GM23338 (cell line): ENCODE measurements at regions not wholly inside any gene's neighbourhood (a gene's known extent, or its start where the extent isn't known, plus 50 kb on each side); places are given as distances from the start of the nearest gene placed in this dataset.

Source experiments
- CREB1 ChIP-seq: fragments of 250-450 bp; sonication (Bioruptor Pico); IDR thresholded peaks from 2 replicates; pipeline ENCODE4 v1.5.0; 2020; ENCODE audit warnings: low read depth, mild to moderate bottlenecking, moderate library complexity
- ETS1 ChIP-seq: IDR thresholded peaks from 2 replicates; pipeline ENCODE4 v1.6.1; 2016; ENCODE audit warnings: antibody characterized with exemption
- EZH2 ChIP-seq: fragments of 200-600 bp; sonication (generic); IDR thresholded peaks from one replicate; pipeline ENCODE4 v1.8.0; 2017; ENCODE audit warnings: antibody characterized with exemption, mild to moderate bottlenecking, low read depth; ENCODE audit not compliant: unreplicated experiment
- EZH2phosphoT487 ChIP-seq: fragments of 200-600 bp; sonication (generic); IDR thresholded peaks from one replicate; pipeline ENCODE4 v1.8.1; 2018; ENCODE audit warnings: antibody characterized with exemption; ENCODE audit not compliant: unreplicated experiment
- JUNB ChIP-seq: IDR thresholded peaks from one replicate; pipeline ENCODE4 v1.6.1; 2016; ENCODE audit warnings: antibody characterized with exemption; ENCODE audit not compliant: unreplicated experiment
- POLR2AphosphoS5 ChIP-seq: IDR thresholded peaks from 2 replicates; pipeline ENCODE4 v1.6.1; 2016; ENCODE audit warnings: antibody characterized with exemption, low read depth
- REST ChIP-seq: IDR thresholded peaks from one replicate; pipeline ENCODE4 v1.6.1; 2018; ENCODE audit warnings: antibody characterized with exemption; ENCODE audit not compliant: unreplicated experiment
- ZNF114 ChIP-seq: fragments of 250-450 bp; sonication (Bioruptor Pico); IDR thresholded peaks from 2 replicates; pipeline ENCODE4 v1.5.0; 2020; ENCODE audit warnings: mild to moderate bottlenecking, moderate library complexity
- ZNF331 ChIP-seq: fragments of 250-450 bp; sonication (Bioruptor Pico); IDR thresholded peaks from 2 replicates; pipeline ENCODE4 v1.5.0; 2020; ENCODE audit warnings: low read depth, mild to moderate bottlenecking, moderate library complexity
- ZNF462 ChIP-seq: fragments of 250-450 bp; sonication (Bioruptor Pico); IDR thresholded peaks from 2 replicates; pipeline ENCODE4 v1.5.0; 2020; ENCODE audit warnings: mild to moderate bottlenecking, moderate library complexity
- TF ChIP-seq, protein P1 (sequence below), 2 experiments: fragments of 200-600 bp in 1 of 2; sonication (generic) in 1 of 2; conservative IDR thresholded peaks; 2 replicates each; pipeline versions ENCODE4 v1.5.1 to v1.6.1; 2016 to 2017; ENCODE audit warnings: antibody characterized with exemption in 2 of 2, low read depth in 2 of 2, mild to moderate bottlenecking in 2 of 2, moderate library complexity in 1 of 2

GRCh38 chr13:33911521-33911920 is 93.6 kb downstream of the RFC3 start:
- TF ChIP-seq, protein P1, sequence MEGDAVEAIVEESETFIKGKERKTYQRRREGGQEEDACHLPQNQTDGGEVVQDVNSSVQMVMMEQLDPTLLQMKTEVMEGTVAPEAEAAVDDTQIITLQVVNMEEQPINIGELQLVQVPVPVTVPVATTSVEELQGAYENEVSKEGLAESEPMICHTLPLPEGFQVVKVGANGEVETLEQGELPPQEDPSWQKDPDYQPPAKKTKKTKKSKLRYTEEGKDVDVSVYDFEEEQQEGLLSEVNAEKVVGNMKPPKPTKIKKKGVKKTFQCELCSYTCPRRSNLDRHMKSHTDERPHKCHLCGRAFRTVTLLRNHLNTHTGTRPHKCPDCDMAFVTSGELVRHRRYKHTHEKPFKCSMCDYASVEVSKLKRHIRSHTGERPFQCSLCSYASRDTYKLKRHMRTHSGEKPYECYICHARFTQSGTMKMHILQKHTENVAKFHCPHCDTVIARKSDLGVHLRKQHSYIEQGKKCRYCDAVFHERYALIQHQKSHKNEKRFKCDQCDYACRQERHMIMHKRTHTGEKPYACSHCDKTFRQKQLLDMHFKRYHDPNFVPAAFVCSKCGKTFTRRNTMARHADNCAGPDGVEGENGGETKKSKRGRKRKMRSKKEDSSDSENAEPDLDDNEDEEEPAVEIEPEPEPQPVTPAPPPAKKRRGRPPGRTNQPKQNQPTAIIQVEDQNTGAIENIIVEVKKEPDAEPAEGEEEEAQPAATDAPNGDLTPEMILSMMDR (conservative IDR thresholded peaks at IDR 0.05; ENCODE audit: low read depth in 2 of 2): no peak
- TF ChIP-seq POLR2AphosphoS5: no peak
- no peak for TF ChIP-seq REST
- no peak for TF ChIP-seq CREB1 (CRISPR knock-in tag)
- no peak for TF ChIP-seq EZH2
- no peak for TF ChIP-seq ETS1
- no peak for TF ChIP-seq ZNF331 (CRISPR knock-in tag)
- no peak for TF ChIP-seq ZNF114
- TF ChIP-seq EZH2phosphoT487: no peak
- no peak for TF ChIP-seq JUNB
- TF ChIP-seq ZNF462 (CRISPR knock-in tag): no peak
